Peyer's patch (tissue), 4 donors: ENCODE measurements at regions not wholly inside any gene's neighbourhood (a gene's known extent, or its start where the extent isn't known, plus 50 kb on each side); places are given as distances from the start of the nearest gene placed in this dataset.

Experiments used
- DNase-seq, 3 donors: peaks; one replicate each; pipeline ENCODE4 v3.0.0-alpha.2; 2017 to 2019
- H3K27ac ChIP-seq, 4 donors: fragments of 200-600 bp; sonication (generic); one replicate each; pipeline ENCODE4 v1.5.1; 2016 to 2019
- H3K27me3 ChIP-seq, 2 donors: fragments of 200-600 bp; sonication (generic); one replicate each; pipeline ENCODE4 v1.5.1; 2019
- H3K36me3 ChIP-seq, 3 donors: fragments of 200-600 bp; sonication (generic); one replicate each; pipeline ENCODE4 v1.5.1; 2016 to 2019
- H3K4me1 ChIP-seq, 4 donors: fragments of 200-600 bp; sonication (generic); one replicate each; pipeline ENCODE4 v1.5.1; 2016 to 2019
- H3K4me3 ChIP-seq, 4 donors: fragments of 200-600 bp; sonication (generic); 1 replicate in 3 of 4; 2 replicates in 1 of 4; pipeline ENCODE4 v1.5.1; 2016 to 2019; ENCODE audit warnings: mild to moderate bottlenecking in 1 of 4
- H3K9me3 ChIP-seq, 4 donors: fragments of 200-600 bp; sonication (generic); one replicate each; pipeline ENCODE4 v1.5.1; 2016 to 2019; ENCODE audit warnings: mild to moderate bottlenecking in 1 of 4
- POLR2A ChIP-seq, 2 donors: fragments of 450-650 bp; IDR thresholded peaks; one replicate each; pipeline ENCODE4 v1.5.1; 2017; ENCODE audit warnings: antibody characterized with exemption in 2 of 2, mild to moderate bottlenecking in 2 of 2, moderate library complexity in 2 of 2
- TF ChIP-seq, protein P1 (sequence below), 6 experiments: fragments of 450-650 bp in 4 of 6; fragments of 200-600 bp in 2 of 6; sonication (generic) in 1 of 6; IDR thresholded peaks; one replicate each; pipeline ENCODE4 v1.5.1; 2017 to 2019; ENCODE audit warnings: antibody characterized with exemption in 6 of 6, mild to moderate bottlenecking in 3 of 6, moderate library complexity in 1 of 6

DNA sequence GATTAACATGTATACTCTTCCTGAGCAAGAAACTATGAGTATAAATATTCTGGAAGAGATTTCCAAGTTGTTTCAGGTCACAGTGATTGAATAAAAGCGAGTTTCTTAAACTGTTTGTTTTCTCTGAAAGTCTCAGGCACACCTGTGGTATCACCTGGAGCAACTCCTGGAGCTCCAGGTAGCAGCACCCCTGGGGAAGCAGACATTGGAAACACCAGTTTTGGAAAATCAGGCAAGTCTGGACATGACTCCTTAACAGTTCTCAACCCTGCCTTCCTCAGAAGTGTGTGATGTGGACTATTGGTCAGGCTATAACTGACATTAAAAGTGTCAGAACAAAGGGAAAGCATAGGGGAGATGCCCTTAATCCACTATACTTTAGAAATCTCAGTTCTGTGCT, 217.6 kb upstream of the CNTN1 start:
- H3K27ac ChIP-seq = no peak overlapping the region
- no peaks in the 10 kb centered on the region for H3K36me3 ChIP-seq
- H3K9me3 ChIP-seq = no peaks in the 10 kb centered on the region
- TF ChIP-seq, protein P1, sequence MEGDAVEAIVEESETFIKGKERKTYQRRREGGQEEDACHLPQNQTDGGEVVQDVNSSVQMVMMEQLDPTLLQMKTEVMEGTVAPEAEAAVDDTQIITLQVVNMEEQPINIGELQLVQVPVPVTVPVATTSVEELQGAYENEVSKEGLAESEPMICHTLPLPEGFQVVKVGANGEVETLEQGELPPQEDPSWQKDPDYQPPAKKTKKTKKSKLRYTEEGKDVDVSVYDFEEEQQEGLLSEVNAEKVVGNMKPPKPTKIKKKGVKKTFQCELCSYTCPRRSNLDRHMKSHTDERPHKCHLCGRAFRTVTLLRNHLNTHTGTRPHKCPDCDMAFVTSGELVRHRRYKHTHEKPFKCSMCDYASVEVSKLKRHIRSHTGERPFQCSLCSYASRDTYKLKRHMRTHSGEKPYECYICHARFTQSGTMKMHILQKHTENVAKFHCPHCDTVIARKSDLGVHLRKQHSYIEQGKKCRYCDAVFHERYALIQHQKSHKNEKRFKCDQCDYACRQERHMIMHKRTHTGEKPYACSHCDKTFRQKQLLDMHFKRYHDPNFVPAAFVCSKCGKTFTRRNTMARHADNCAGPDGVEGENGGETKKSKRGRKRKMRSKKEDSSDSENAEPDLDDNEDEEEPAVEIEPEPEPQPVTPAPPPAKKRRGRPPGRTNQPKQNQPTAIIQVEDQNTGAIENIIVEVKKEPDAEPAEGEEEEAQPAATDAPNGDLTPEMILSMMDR (IDR thresholded peaks at IDR 0.05) = no peak
- TF ChIP-seq POLR2A (IDR thresholded peaks at IDR 0.05) = no peak
- H3K4me3 ChIP-seq = no peak overlapping the region
- H3K4me1 ChIP-seq = no peaks in the 10 kb centered on the region
- H3K27me3 ChIP-seq = no peaks in the 10 kb centered on the region
- no peak for DNase-seq

DNA sequence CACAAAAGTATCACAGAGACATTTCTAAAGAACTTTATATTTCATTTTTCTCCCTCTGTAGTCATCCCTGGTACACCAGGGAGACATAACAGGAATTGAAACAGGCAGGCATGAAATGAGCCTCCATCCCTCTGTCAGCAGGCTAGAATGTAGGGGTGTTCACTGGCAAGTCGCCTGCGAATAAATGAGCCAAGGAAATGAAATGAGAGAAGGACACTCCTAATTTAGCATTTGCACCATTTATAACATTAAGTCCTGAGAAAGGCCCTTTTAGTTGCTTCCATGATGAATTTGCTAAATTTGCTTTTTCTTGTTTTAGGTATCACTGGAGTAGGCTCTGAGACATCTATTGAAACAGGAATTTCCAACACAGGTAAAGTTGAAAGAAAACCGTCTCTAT, 192.4 kb upstream of the CNTN1 start:
- no peaks in the 10 kb centered on the region for H3K4me1 ChIP-seq
- H3K9me3 ChIP-seq = no peaks in the 10 kb centered on the region

DNA sequence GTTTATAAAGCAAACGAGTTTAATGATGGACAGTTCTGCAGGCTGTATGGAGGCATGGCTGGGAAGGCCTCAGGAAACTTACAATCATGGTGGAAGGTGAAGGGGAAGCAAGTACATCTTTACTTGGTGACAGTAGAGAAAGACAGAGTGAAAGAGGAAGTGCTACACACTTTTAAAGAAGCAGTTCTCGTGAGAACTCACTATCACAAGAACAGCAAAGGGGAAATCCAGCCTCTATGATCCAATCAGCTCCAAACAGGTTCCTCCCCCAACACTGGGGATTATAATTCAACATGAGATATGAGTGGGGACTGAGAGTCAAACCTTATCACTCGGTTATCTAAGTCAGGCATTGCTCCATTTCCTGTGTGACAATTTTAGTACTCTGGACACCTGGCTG, 189.9 kb upstream of the CNTN1 start:
- Histone ChIP-seq H3K9me3 (no peaks in the 10 kb centered on the region), H3K27me3 (no peaks in the 10 kb centered on the region), H3K36me3 (no peaks in the 10 kb centered on the region), H3K27ac (no peak overlapping the region), H3K4me3 (no peak overlapping the region), H3K4me1 (no peaks in the 10 kb centered on the region)
- TF ChIP-seq, protein P1 (IDR thresholded peaks at IDR 0.05) = no peak
- TF ChIP-seq POLR2A (IDR thresholded peaks at IDR 0.05) = no peak
- DNase-seq = no peak

More for the DNA sequence above, 192.4 kb upstream of the CNTN1 start:
- no peak for DNase-seq
- no peak overlapping the region for H3K27ac ChIP-seq
- no peak overlapping the region for H3K4me3 ChIP-seq
- no peaks in the 10 kb centered on the region for H3K27me3 ChIP-seq
- H3K36me3 ChIP-seq = no peaks in the 10 kb centered on the region
- TF ChIP-seq, protein P1 (IDR thresholded peaks at IDR 0.05) = no peak
- no peak for TF ChIP-seq POLR2A (IDR thresholded peaks at IDR 0.05)

DNA sequence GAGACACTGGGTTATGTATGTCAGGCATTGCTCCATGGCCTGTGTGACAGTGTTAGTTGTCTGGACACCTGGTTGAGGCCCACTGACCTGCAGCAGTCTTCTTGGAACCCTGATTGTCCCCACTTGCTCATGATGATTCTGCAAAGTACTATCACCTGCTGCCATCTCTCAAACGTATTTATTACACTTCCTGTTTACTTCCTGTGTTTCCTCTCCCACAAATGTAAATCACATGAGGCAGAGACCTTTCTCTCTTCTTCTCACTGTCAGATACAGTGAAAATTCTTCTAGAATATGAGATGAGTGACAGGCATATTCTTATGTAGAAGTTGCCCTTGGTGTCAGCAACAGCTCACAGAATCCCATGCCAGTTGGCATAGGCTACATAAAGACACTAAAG, 186.9 kb upstream of the CNTN1 start:
- TF ChIP-seq POLR2A (IDR thresholded peaks at IDR 0.05) = no peak
- TF ChIP-seq, protein P1 (IDR thresholded peaks at IDR 0.05) = no peak
- no peaks in the 10 kb centered on the region for H3K9me3 ChIP-seq
- DNase-seq = no peak
- no peaks in the 10 kb centered on the region for H3K27me3 ChIP-seq
- H3K4me3 ChIP-seq = no peak overlapping the region
- no peaks in the 10 kb centered on the region for H3K4me1 ChIP-seq
- H3K27ac ChIP-seq = no peak overlapping the region
- H3K36me3 ChIP-seq = no peaks in the 10 kb centered on the region

DNA sequence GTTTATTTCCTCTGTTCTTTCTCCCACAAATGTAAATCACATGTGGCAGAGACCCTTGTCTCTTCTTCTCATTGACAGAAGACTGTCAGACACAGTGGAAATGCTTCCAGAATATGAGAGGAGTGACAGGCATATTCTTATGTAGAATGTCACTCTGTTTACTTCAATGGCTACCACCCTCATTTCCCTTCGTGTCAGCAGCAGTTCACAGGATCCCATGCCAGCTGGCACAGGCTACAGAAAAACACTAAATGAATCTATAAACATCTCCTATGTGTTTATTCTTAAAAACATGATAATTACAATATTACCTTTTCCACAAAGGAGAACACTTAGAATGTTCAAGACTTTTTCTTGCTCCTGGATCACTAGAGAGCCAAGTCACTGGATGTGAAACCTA, 183.8 kb upstream of the CNTN1 start:
- Histone ChIP-seq H3K4me1 (no peaks in the 10 kb centered on the region), H3K27ac (no peak overlapping the region), H3K27me3 (no peaks in the 10 kb centered on the region), H3K4me3 (no peak overlapping the region), H3K36me3 (no peaks in the 10 kb centered on the region), H3K9me3 (no peaks in the 10 kb centered on the region)
- no peak for TF ChIP-seq POLR2A (IDR thresholded peaks at IDR 0.05)
- no peak for DNase-seq

DNA sequence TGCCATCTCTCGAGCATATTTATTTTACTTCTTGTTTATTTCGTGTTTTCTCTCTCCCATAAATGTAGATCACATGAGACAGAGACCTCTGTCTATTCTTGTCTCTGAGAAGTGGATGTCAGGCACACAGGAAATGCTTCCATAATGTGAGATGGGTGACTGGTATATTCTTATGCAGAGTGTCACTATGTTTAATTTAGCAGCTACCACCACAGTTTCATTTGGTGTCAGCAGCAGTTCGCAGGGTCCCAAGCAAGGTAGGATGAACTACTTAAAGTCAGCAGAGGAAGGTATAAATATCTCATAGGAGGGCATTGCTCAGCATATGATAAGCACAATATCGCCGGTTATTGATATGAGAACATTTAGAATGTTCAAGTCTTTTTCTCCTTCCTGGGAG, 180.9 kb upstream of the CNTN1 start:
- TF ChIP-seq, protein P1 (IDR thresholded peaks at IDR 0.05) = no peak
- TF ChIP-seq POLR2A (IDR thresholded peaks at IDR 0.05) = no peak
- Histone ChIP-seq H3K27me3 (no peaks in the 10 kb centered on the region), H3K27ac (no peak overlapping the region), H3K4me1 (no peaks in the 10 kb centered on the region), H3K4me3 (no peak overlapping the region), H3K9me3 (no peaks in the 10 kb centered on the region), H3K36me3 (no peaks in the 10 kb centered on the region)
- no peak for DNase-seq
